ENCODE measurements at regions not wholly inside any gene's neighbourhood (a gene's known extent, or its start where the extent isn't known, plus 50 kb on each side); places are given as distances from the start of the nearest gene placed in this dataset.

GRCh38 chr2:145666552-145666951 is 1146.6 kb upstream of the ZEB2 start:
- TF ChIP-seq, protein P1, sequence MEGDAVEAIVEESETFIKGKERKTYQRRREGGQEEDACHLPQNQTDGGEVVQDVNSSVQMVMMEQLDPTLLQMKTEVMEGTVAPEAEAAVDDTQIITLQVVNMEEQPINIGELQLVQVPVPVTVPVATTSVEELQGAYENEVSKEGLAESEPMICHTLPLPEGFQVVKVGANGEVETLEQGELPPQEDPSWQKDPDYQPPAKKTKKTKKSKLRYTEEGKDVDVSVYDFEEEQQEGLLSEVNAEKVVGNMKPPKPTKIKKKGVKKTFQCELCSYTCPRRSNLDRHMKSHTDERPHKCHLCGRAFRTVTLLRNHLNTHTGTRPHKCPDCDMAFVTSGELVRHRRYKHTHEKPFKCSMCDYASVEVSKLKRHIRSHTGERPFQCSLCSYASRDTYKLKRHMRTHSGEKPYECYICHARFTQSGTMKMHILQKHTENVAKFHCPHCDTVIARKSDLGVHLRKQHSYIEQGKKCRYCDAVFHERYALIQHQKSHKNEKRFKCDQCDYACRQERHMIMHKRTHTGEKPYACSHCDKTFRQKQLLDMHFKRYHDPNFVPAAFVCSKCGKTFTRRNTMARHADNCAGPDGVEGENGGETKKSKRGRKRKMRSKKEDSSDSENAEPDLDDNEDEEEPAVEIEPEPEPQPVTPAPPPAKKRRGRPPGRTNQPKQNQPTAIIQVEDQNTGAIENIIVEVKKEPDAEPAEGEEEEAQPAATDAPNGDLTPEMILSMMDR (conservative IDR thresholded peaks at IDR 0.05) = no peak
- TF ChIP-seq EZH2 (IDR thresholded peaks at IDR 0.05; ENCODE audit: low read depth) = no peak
